GM19238 (cell line): ENCODE measurements at regions not wholly inside any gene's neighbourhood (a gene's known extent, or its start where the extent isn't known, plus 50 kb on each side); places are given as distances from the start of the nearest gene placed in this dataset.

ENCODE experiments used
- DNase-seq: peaks from one replicate; pipeline ENCODE4 v3.0.0; 2011; ENCODE audit warnings: low spot score; ENCODE audit not compliant: insufficient read length

GRCh38 chr14:71597287-71597920 is 334.8 kb upstream of the RGS6 start:
- no peak for DNase-seq

GRCh38 chr14:71597955-71598660 is 334.1 kb upstream of the RGS6 start:
- no peak for DNase-seq

GRCh38 chr14:71600309-71600708 is 331.9 kb upstream of the RGS6 start:
- DNase-seq, result no peak

- no peak for DNase-seq
These were observed 329.7 kb upstream of the RGS6 start for GRCh38 chr14:71602524-71602923.

GRCh38 chr14:71604231-71604630 is 328.0 kb upstream of the RGS6 start:
- DNase-seq, result no peak

- no peak for DNase-seq
These were observed 326.2 kb upstream of the RGS6 start for GRCh38 chr14:71606064-71606463.

GRCh38 chr14:71606575-71606974 is 325.7 kb upstream of the RGS6 start:
- DNase-seq, result no peak

- DNase-seq, result no peak
These were observed 325.2 kb upstream of the RGS6 start for GRCh38 chr14:71607056-71607455.

- DNase-seq, result no peak
These were observed 322.1 kb upstream of the RGS6 start for GRCh38 chr14:71610149-71610548.

GRCh38 chr14:71610797-71611196 is 321.4 kb upstream of the RGS6 start:
- DNase-seq, result no peak

GRCh38 chr14:71613168-71613567 is 319.1 kb upstream of the RGS6 start:
- no peak for DNase-seq

GRCh38 chr14:71616013-71616412 is 316.2 kb upstream of the RGS6 start:
- DNase-seq, result no peak

GRCh38 chr14:71618047-71618446 is 314.2 kb upstream of the RGS6 start:
- no peak for DNase-seq

GRCh38 chr14:71618716-71619115 is 313.5 kb upstream of the RGS6 start:
- DNase-seq, result no peak

GRCh38 chr14:71619472-71619871 is 312.8 kb upstream of the RGS6 start:
- no peak for DNase-seq

GRCh38 chr14:71620401-71620800 is 311.8 kb upstream of the RGS6 start:
- DNase-seq, result no peak

GRCh38 chr14:71621276-71621675 is 311.0 kb upstream of the RGS6 start:
- DNase-seq, result no peak

GRCh38 chr14:71621980-71622605 is 310.1 kb upstream of the RGS6 start:
- DNase-seq, result no peak

GRCh38 chr14:71623939-71624338 is 308.3 kb upstream of the RGS6 start:
- DNase-seq, result no peak

GRCh38 chr14:71625175-71625574 is 307.1 kb upstream of the RGS6 start:
- DNase-seq, result no peak

- no peak for DNase-seq
These were observed 306.1 kb upstream of the RGS6 start for GRCh38 chr14:71625891-71626701.

- no peak for DNase-seq
These were observed 303.8 kb upstream of the RGS6 start for GRCh38 chr14:71628433-71628832.
